Right lobe of liver (tissue), 4 donors: ENCODE measurements at regions not wholly inside any gene's neighbourhood (a gene's known extent, or its start where the extent isn't known, plus 50 kb on each side); places are given as distances from the start of the nearest gene placed in this dataset.

Experiments used
- POLR2A ChIP-seq: fragments of 450-650 bp; IDR thresholded peaks from one replicate; pipeline ENCODE4 v1.6.1; 2017; ENCODE audit warnings: antibody characterized with exemption, mild to moderate bottlenecking
- TF ChIP-seq, protein P1 (sequence below), 4 donors: fragments of 200-600 bp in 3 of 4; fragments of 450-650 bp in 1 of 4; IDR thresholded peaks; one replicate each; pipeline versions ENCODE4 v1.5.1 to v1.8.0; 2016 to 2022; ENCODE audit warnings: antibody characterized with exemption in 4 of 4, mild to moderate bottlenecking in 2 of 4
- donor health status: DM: no; HTN: no; CAD: no.
- donor health status: DM: no; HTN: no; CAD: no.
- donor health status: DM: no; HTN: yes; CAD: no.

DNA sequence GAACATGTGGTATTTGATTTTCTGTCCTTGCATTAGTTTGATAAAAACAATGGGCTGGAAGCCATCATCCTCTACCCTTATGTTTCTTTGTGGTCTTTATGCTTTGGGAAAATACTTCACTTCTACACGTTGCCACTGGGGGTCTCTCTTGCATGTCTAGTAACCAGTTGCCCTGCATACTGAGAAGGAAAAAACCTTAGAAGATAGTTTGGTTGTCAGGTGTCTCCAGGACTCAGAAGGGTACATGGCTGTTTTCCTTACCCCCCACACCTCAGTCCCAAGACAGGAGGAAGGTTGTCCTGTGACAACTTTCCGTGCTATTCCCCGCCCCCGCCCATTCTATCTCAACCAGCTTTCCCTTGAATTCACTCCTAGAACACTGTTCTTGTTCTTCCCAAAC lies 62.1 kb upstream of the LANCL3 start:
- TF ChIP-seq, protein P1, sequence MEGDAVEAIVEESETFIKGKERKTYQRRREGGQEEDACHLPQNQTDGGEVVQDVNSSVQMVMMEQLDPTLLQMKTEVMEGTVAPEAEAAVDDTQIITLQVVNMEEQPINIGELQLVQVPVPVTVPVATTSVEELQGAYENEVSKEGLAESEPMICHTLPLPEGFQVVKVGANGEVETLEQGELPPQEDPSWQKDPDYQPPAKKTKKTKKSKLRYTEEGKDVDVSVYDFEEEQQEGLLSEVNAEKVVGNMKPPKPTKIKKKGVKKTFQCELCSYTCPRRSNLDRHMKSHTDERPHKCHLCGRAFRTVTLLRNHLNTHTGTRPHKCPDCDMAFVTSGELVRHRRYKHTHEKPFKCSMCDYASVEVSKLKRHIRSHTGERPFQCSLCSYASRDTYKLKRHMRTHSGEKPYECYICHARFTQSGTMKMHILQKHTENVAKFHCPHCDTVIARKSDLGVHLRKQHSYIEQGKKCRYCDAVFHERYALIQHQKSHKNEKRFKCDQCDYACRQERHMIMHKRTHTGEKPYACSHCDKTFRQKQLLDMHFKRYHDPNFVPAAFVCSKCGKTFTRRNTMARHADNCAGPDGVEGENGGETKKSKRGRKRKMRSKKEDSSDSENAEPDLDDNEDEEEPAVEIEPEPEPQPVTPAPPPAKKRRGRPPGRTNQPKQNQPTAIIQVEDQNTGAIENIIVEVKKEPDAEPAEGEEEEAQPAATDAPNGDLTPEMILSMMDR (IDR thresholded peaks at IDR 0.05) = peak; percentile 30 to 41 (median 37)
- TF ChIP-seq POLR2A = no peak
